Lower lobe of right lung (tissue), 2 donors: ENCODE measurements at regions not wholly inside any gene's neighbourhood (a gene's known extent, or its start where the extent isn't known, plus 50 kb on each side); places are given as distances from the start of the nearest gene placed in this dataset.

ENCODE experiments used
- ATAC-seq, 2 donors: fragments of 200-7000 bp; cut with Tn5 transposase; one replicate each; pipeline ENCODE4 v1.9.1; 2020 to 2022; ENCODE audit warnings: mild to moderate bottlenecking in 2 of 2, moderate library complexity in 2 of 2
- DNase-seq: peaks from one replicate; pipeline ENCODE4 v3.0.0-alpha.2; 2020
- H3K27ac ChIP-seq: fragments of 200-600 bp; one replicate; pipeline ENCODE4 v1.8.0; 2022
- H3K27me3 ChIP-seq: fragments of 200-600 bp; one replicate; pipeline ENCODE4 v1.8.0; 2022; ENCODE audit warnings: low read depth
- H3K36me3 ChIP-seq: fragments of 200-600 bp; one replicate; pipeline ENCODE4 v1.8.0; 2022; ENCODE audit warnings: mild to moderate bottlenecking
- H3K4me1 ChIP-seq: fragments of 200-600 bp; one replicate; pipeline ENCODE4 v1.8.0; 2022
- H3K4me3 ChIP-seq: fragments of 200-600 bp; one replicate; pipeline ENCODE4 v1.8.0; 2022; ENCODE audit warnings: mild to moderate bottlenecking
- H3K9me3 ChIP-seq: fragments of 200-600 bp; one replicate; pipeline ENCODE4 v1.8.0; 2022
- intact Hi-C: fragments of 100-400 bp; cut with DNase I; formaldehyde crosslinking; loops from one replicate; pipeline ENCODE4 v1.11.0; 2022
- TF ChIP-seq, protein P1 (sequence below): fragments of 200-600 bp; IDR thresholded peaks from one replicate; pipeline ENCODE4 v1.8.0; 2022; ENCODE audit warnings: antibody characterized with exemption, mild to moderate bottlenecking
- donor health status: DM: no; HTN: yes; CAD: no; lungs with severe emphysema.

DNA sequence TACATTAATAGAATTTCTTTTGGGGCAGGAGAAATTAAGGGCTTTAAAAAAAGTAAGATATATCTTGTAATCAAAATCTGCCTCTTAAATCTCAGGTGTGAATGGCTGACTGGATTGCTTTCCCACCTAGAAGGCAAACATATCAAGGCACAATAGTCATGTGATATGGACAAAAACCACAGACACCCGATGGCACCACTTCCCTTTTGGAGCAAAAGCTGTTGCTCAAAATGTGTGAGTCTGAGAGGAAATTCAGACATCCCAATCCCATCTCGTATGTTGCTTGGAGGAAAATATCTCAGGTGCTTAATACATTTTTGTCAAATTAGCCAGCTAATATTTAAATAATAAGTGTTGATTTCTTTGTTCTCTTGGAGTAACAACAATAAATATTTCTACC, 120.7 kb downstream of the KCNF1 start:
- H3K9me3 ChIP-seq: peaks cover 15% of the 10 kb centered on the region
- H3K4me3 ChIP-seq: no peak overlapping the region
- H3K27me3 ChIP-seq: no peaks in the 10 kb centered on the region
- ATAC-seq (no peak), DNase-seq (no peak)
- intact Hi-C loops: no loop called here
- no peak overlapping the region for H3K27ac ChIP-seq
- H3K36me3 ChIP-seq: no peaks in the 10 kb centered on the region
- no peaks in the 10 kb centered on the region for H3K4me1 ChIP-seq
- TF ChIP-seq, protein P1, sequence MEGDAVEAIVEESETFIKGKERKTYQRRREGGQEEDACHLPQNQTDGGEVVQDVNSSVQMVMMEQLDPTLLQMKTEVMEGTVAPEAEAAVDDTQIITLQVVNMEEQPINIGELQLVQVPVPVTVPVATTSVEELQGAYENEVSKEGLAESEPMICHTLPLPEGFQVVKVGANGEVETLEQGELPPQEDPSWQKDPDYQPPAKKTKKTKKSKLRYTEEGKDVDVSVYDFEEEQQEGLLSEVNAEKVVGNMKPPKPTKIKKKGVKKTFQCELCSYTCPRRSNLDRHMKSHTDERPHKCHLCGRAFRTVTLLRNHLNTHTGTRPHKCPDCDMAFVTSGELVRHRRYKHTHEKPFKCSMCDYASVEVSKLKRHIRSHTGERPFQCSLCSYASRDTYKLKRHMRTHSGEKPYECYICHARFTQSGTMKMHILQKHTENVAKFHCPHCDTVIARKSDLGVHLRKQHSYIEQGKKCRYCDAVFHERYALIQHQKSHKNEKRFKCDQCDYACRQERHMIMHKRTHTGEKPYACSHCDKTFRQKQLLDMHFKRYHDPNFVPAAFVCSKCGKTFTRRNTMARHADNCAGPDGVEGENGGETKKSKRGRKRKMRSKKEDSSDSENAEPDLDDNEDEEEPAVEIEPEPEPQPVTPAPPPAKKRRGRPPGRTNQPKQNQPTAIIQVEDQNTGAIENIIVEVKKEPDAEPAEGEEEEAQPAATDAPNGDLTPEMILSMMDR: no peak

DNA sequence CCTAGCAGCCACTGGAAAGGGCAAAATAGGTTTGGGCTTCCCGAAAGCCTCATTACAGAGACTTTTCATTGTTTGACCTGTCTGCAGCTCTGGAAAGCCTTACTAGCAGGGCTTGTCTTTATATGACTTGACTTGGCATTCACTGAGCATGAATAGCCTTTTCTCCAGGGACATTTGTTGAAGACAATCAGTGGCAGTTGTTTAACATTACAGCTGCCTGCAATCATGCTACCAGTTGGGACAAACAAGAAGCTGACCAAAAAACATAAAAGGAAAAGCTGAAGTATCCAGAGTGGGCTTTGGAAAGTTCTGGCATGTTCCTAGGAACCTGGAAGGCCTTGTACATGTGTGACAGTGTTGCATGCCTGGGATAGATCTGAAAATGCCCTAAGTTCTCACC, 121.4 kb downstream of the KCNF1 start:
- Histone ChIP-seq H3K36me3 (no peaks in the 10 kb centered on the region), H3K27ac (no peak overlapping the region), H3K4me3 (no peak overlapping the region), H3K27me3 (no peaks in the 10 kb centered on the region), H3K4me1 (no peaks in the 10 kb centered on the region), H3K9me3 (peaks cover 15% of the 10 kb centered on the region)
- intact Hi-C loops: no loop called here
- DNase-seq (no peak), ATAC-seq (no peak)
- TF ChIP-seq, protein P1: no peak

- Histone ChIP-seq H3K4me1 (no peaks in the 10 kb centered on the region), H3K9me3 (peaks cover 15% of the 10 kb centered on the region), H3K36me3 (no peaks in the 10 kb centered on the region), H3K27ac (no peak overlapping the region), H3K27me3 (no peaks in the 10 kb centered on the region), H3K4me3 (no peak overlapping the region)
- no peak for DNase-seq
- TF ChIP-seq, protein P1: no peak
- intact Hi-C loops: no loop called here
- ATAC-seq: no peak
Observed at GRCh38 chr2:11038641-11039040, 116.6 kb upstream of the SLC66A3 start.

DNA sequence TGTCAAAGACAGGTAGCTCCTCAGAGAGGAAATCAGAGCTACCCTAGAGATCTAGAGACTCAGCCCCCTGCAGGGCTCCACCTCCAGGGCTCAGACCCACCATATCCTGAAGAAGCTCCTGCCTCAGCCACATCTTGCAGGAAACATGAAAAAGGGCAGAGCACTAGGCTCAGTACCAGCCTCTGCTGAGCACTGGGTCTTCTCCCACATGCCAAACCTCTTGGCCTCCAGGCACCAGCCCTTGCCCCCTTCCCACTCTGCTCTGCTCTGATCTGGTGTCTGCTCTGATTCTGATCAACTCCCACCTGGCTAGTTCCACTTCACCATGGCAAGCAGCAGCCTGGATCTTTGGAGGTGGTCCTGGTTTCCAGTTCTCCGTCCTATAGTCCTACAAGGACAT, 114.3 kb upstream of the SLC66A3 start:
- Histone ChIP-seq H3K4me3 (no peak overlapping the region), H3K36me3 (no peaks in the 10 kb centered on the region), H3K27me3 (no peaks in the 10 kb centered on the region), H3K27ac (no peak overlapping the region), H3K9me3 (peaks cover 14% of the 10 kb centered on the region), H3K4me1 (no peaks in the 10 kb centered on the region)
- DNase-seq (no peak), ATAC-seq (no peak)
- intact Hi-C loops: no loop called here
- TF ChIP-seq, protein P1: no peak

GRCh38 chr2:11042841-11043240, 112.4 kb upstream of the SLC66A3 start:
- no peaks in the 10 kb centered on the region for H3K4me1 ChIP-seq

More at GRCh38 chr2:11042841-11043240, 112.4 kb upstream of the SLC66A3 start:
- H3K27me3 ChIP-seq: no peaks in the 10 kb centered on the region
- DNase-seq: no peak
- intact Hi-C loops: no loop called here
- no peak overlapping the region for H3K27ac ChIP-seq
- peaks cover 8% of the 10 kb centered on the region for H3K9me3 ChIP-seq
- ATAC-seq: no peak
- no peak overlapping the region for H3K4me3 ChIP-seq
- no peaks in the 10 kb centered on the region for H3K36me3 ChIP-seq
- TF ChIP-seq, protein P1: no peak
